H1 (cell line): ENCODE measurements at regions not wholly inside any gene's neighbourhood (a gene's known extent, or its start where the extent isn't known, plus 50 kb on each side); places are given as distances from the start of the nearest gene placed in this dataset.

Experiments
- BACH1 ChIP-seq: IDR thresholded peaks from 2 replicates; pipeline ENCODE4 v1.6.1; 2012; ENCODE audit warnings: low read length, improper control_type of control experiment
- BCL11A ChIP-seq, 2 experiments: IDR thresholded peaks; one replicate each; pipeline ENCODE4 v1.6.1; 2011; ENCODE audit warnings: low read depth in 2 of 2, low read length in 2 of 2, mild to moderate bottlenecking in 2 of 2
- CHD7 ChIP-seq: fragments of 300-600 bp; sonication (generic); IDR thresholded peaks from 2 replicates; pipeline ENCODE4 v1.7.1; 2012; ENCODE audit warnings: low read length, moderate library complexity, mild to moderate bottlenecking, inconsistent platforms; ENCODE audit not compliant: insufficient replicate concordance
- CREB1 ChIP-seq: IDR thresholded peaks from 2 replicates; pipeline ENCODE4 v1.6.1; 2012; ENCODE audit warnings: inconsistent platforms
- E2F6 ChIP-seq: IDR thresholded peaks from 2 replicates; pipeline ENCODE4 v1.6.1; 2012; ENCODE audit warnings: inconsistent platforms
- EP300 ChIP-seq, 2 experiments: IDR thresholded peaks; 1 replicate in 1 of 2; 2 replicates in 1 of 2; pipeline ENCODE4 v1.6.1; 2011 to 2012; ENCODE audit warnings: low read depth in 2 of 2, low read length in 2 of 2, mild to moderate bottlenecking in 2 of 2, borderline replicate concordance in 1 of 2, inconsistent platforms in 1 of 2, moderate library complexity in 1 of 2
- NANOG ChIP-seq: IDR thresholded peaks from 2 replicates; pipeline ENCODE4 v1.6.1; 2011; ENCODE audit warnings: low read length, low read depth, mild to moderate bottlenecking, inconsistent platforms; ENCODE audit not compliant: insufficient read depth, poor library complexity, severe bottlenecking
- PHF8 ChIP-seq: fragments of 200-600 bp; sonication (generic); conservative IDR thresholded peaks from 2 replicates; pipeline ENCODE4 v1.7.1; 2012; ENCODE audit warnings: low read depth, mild to moderate bottlenecking, inconsistent platforms, low read length, moderate library complexity
- POLR2A ChIP-seq, 2 experiments: IDR thresholded peaks; 1 replicate in 1 of 2; 2 replicates in 1 of 2; pipeline ENCODE4 v1.6.1; 2011; ENCODE audit warnings: low read depth in 2 of 2, low read length in 2 of 2, mild to moderate bottlenecking in 2 of 2; ENCODE audit errors: control extremely low read depth in 1 of 2
- POU5F1 ChIP-seq: IDR thresholded peaks from 2 replicates; pipeline ENCODE4 v1.6.1; 2011; ENCODE audit warnings: low read depth, mild to moderate bottlenecking, low read length, moderate library complexity
- SIRT6 ChIP-seq: IDR thresholded peaks from one replicate; pipeline ENCODE4 v1.7.1; 2012; ENCODE audit warnings: low read length, inconsistent platforms
- TAF1 ChIP-seq: IDR thresholded peaks from 2 replicates; pipeline ENCODE4 v1.6.1; 2011; ENCODE audit warnings: mild to moderate bottlenecking, low read depth, low read length
- TAF7 ChIP-seq: optimal IDR thresholded peaks from 2 replicates; pipeline ENCODE3; 2011; ENCODE audit warnings: low read depth, mild to moderate bottlenecking, inconsistent platforms, low read length, moderate library complexity, borderline replicate concordance

- TF ChIP-seq CHD7 (no peak), E2F6 (no peak), CREB1 (no peak), BCL11A (IDR thresholded peaks at IDR 0.05; ENCODE audit: low read depth in 2 of 2, low read length in 2 of 2) (no peak), POU5F1 (no peak), SIRT6 (no peak), EP300 (IDR thresholded peaks at IDR 0.05; ENCODE audit: borderline replicate concordance in 1 of 2, low read depth in 2 of 2, low read length in 2 of 2) (no peak), PHF8 (no peak), TAF7 (no peak), NANOG (no peak), TAF1 (no peak), BACH1 (no peak), POLR2A (IDR thresholded peaks at IDR 0.05; ENCODE audit: control extremely low read depth in 1 of 2, low read depth in 2 of 2, low read length in 2 of 2) (no peak)
Measured at GRCh38 chr7:36019538-36019937, 133.5 kb upstream of the EEPD1 start (continued).
